Neural cell (in vitro differentiated cells): ENCODE measurements at regions not wholly inside any gene's neighbourhood (a gene's known extent, or its start where the extent isn't known, plus 50 kb on each side); places are given as distances from the start of the nearest gene placed in this dataset.

Experiments
- H2AFZ ChIP-seq: fragments of 200-600, 300-800 bp; sonication (generic), shearing (Covaris generic); 2 replicates; pipeline ENCODE4 v1.6.0; 2014; ENCODE audit warnings: low read depth, mild to moderate bottlenecking, antibody characterized with exemption, low read length, moderate library complexity
- H3F3A ChIP-seq: fragments of 200-600 bp; shearing (Covaris generic); 2 replicates; pipeline ENCODE4 v1.6.1; 2016; ENCODE audit warnings: mild to moderate bottlenecking, moderate library complexity, mixed read lengths, antibody characterized with exemption, low read length; ENCODE audit not compliant: insufficient read depth, poor library complexity, severe bottlenecking
- H3K27ac ChIP-seq: fragments of 200-600, 300-800 bp; sonication (generic), shearing (Covaris generic); 2 replicates; pipeline ENCODE4 v1.5.1; 2014; ENCODE audit warnings: mild to moderate bottlenecking, low read length, moderate library complexity
- H3K27me3 ChIP-seq: fragments of 300-800, 200-600 bp; sonication (generic), shearing (Covaris generic); 2 replicates; pipeline ENCODE4 v1.6.0; 2014; ENCODE audit warnings: mild to moderate bottlenecking, low read depth, low read length, moderate library complexity; ENCODE audit not compliant: insufficient read depth
- H3K36me3 ChIP-seq: fragments of 300-800, 200-600 bp; sonication (generic), shearing (Covaris generic); 2 replicates; pipeline ENCODE4 v1.5.1; 2014; ENCODE audit warnings: mild to moderate bottlenecking, antibody characterized with exemption, low read length, moderate library complexity; ENCODE audit not compliant: insufficient read depth
- H3K4me2 ChIP-seq: fragments of 300-800, 200-600 bp; sonication (generic), shearing (Covaris generic); 2 replicates; pipeline ENCODE4 v1.6.0; 2014; ENCODE audit warnings: mild to moderate bottlenecking, low read length
- H3K4me3 ChIP-seq: fragments of 300-800, 200-600 bp; sonication (generic), shearing (Covaris generic); 2 replicates; pipeline ENCODE4 v1.5.1; 2014; ENCODE audit warnings: mild to moderate bottlenecking, low read length, moderate library complexity
- H3K79me2 ChIP-seq: fragments of 200-600 bp; shearing (Covaris generic); replicated peaks from 2 replicates; pipeline ENCODE4 v1.6.0; 2014; ENCODE audit warnings: mild to moderate bottlenecking, low read length, moderate library complexity; ENCODE audit not compliant: insufficient read depth
- H3K9ac ChIP-seq: fragments of 300-800, 200-600 bp; sonication (generic), shearing (Covaris generic); 2 replicates; pipeline ENCODE4 v1.6.1; 2016; ENCODE audit warnings: mild to moderate bottlenecking, low read length, mixed read lengths
- H3K9me2 ChIP-seq: fragments of 200-600 bp; shearing (Covaris generic); 2 replicates; pipeline ENCODE4 v1.6.1; 2016; ENCODE audit warnings: mild to moderate bottlenecking, low read length, mixed read lengths; ENCODE audit not compliant: insufficient read depth
- H3K9me3 ChIP-seq: fragments of 200-600, 300-800 bp; sonication (generic), shearing (Covaris generic); 2 replicates; pipeline ENCODE4 v1.6.1; 2016; ENCODE audit warnings: mild to moderate bottlenecking, mixed run types, low read length, moderate library complexity, mixed read lengths
- H4K20me1 ChIP-seq: fragments of 200-600 bp; shearing (Covaris generic); 2 replicates; pipeline ENCODE4 v1.6.1; 2016; ENCODE audit warnings: mild to moderate bottlenecking, mixed run types; ENCODE audit not compliant: insufficient read depth
- CTCF ChIP-seq: fragments of 450-650 bp; IDR thresholded peaks from 2 replicates; pipeline ENCODE4 v1.5.1; 2014; ENCODE audit warnings: antibody characterized with exemption, mild to moderate bottlenecking, moderate library complexity; ENCODE audit not compliant: poor library complexity, severe bottlenecking
- EP300 ChIP-seq: fragments of 450-650 bp; conservative IDR thresholded peaks from 2 replicates; pipeline ENCODE4 v1.6.1; 2014; ENCODE audit warnings: antibody characterized with exemption, mild to moderate bottlenecking, moderate library complexity; ENCODE audit not compliant: poor library complexity, severe bottlenecking
- EZH2 ChIP-seq: fragments of 200-600, 300-800 bp; shearing (Covaris generic), sonication (generic); IDR thresholded peaks from 2 replicates; pipeline ENCODE4 v1.6.1; 2014; ENCODE audit warnings: antibody characterized with exemption, low read length, borderline replicate concordance, mild to moderate bottlenecking; ENCODE audit not compliant: insufficient read depth, poor library complexity, severe bottlenecking
- MXI1 ChIP-seq: fragments of 450-650 bp; conservative IDR thresholded peaks from 2 replicates; pipeline ENCODE4 v1.6.1; 2014; ENCODE audit warnings: antibody characterized with exemption, mild to moderate bottlenecking; ENCODE audit not compliant: poor library complexity, severe bottlenecking
- POLR2AphosphoS5 ChIP-seq: IDR thresholded peaks from 2 replicates; pipeline ENCODE4 v1.6.1; 2012
- RAD21 ChIP-seq: fragments of 450-650 bp; conservative IDR thresholded peaks from 2 replicates; pipeline ENCODE4 v1.6.1; 2014; ENCODE audit warnings: antibody characterized with exemption, mild to moderate bottlenecking, moderate library complexity
- REST ChIP-seq: IDR thresholded peaks from 2 replicates; pipeline ENCODE4 v1.6.1; 2012; ENCODE audit warnings: borderline replicate concordance
- SMC3 ChIP-seq: fragments of 450-650 bp; conservative IDR thresholded peaks from 2 replicates; pipeline ENCODE4 v1.6.1; 2014; ENCODE audit warnings: antibody characterized with exemption, mild to moderate bottlenecking, moderate library complexity; ENCODE audit not compliant: poor library complexity
- TAF1 ChIP-seq: IDR thresholded peaks from 2 replicates; pipeline ENCODE4 v1.6.1; 2012; ENCODE audit warnings: low read depth

- Histone ChIP-seq H3K4me3 (no peak overlapping the region), H4K20me1 (no peaks in the 10 kb centered on the region), H3K9me3 (no peaks in the 10 kb centered on the region), H3K27me3 (no peaks in the 10 kb centered on the region), H3K9ac (no peak overlapping the region), H3F3A (no peaks in the 10 kb centered on the region), H3K79me2 (no peaks in the 10 kb centered on the region), H3K4me2 (no peak overlapping the region), H3K9me2 (no peaks in the 10 kb centered on the region), H3K36me3 (no peaks in the 10 kb centered on the region), H2AFZ (no peak overlapping the region), H3K27ac (no peak overlapping the region)
- TF ChIP-seq CTCF = no peak
- TF ChIP-seq REST = no peak
- no peak for TF ChIP-seq RAD21
- TF ChIP-seq POLR2AphosphoS5 = no peak
- no peak for TF ChIP-seq MXI1
These were observed 297.8 kb downstream of the SH3GL2 start for GRCh38 chr9:17876687-17877086.

- H4K20me1 ChIP-seq = no peaks in the 10 kb centered on the region
- TF ChIP-seq EP300 (no peak), TAF1 (no peak)
- no peak overlapping the region for H3K4me2 ChIP-seq
- no peaks in the 10 kb centered on the region for H3K36me3 ChIP-seq
- H3K9ac ChIP-seq = no peak overlapping the region
- H2AFZ ChIP-seq = no peak overlapping the region
- no peaks in the 10 kb centered on the region for H3K9me2 ChIP-seq
- H3K9me3 ChIP-seq = no peaks in the 10 kb centered on the region
- no peak overlapping the region for H3K27ac ChIP-seq
- no peaks in the 10 kb centered on the region for H3F3A ChIP-seq
- H3K27me3 ChIP-seq = no peaks in the 10 kb centered on the region
- H3K79me2 ChIP-seq = no peaks in the 10 kb centered on the region
- no peak overlapping the region for H3K4me3 ChIP-seq
These were observed 300.0 kb downstream of the SH3GL2 start for GRCh38 chr9:17878810-17879370.

- Histone ChIP-seq H4K20me1 (no peaks in the 10 kb centered on the region), H3K4me3 (no peak overlapping the region), H3K4me2 (no peak overlapping the region), H3K9ac (no peak overlapping the region), H3K36me3 (no peaks in the 10 kb centered on the region), H3K9me3 (no peaks in the 10 kb centered on the region), H3K79me2 (no peaks in the 10 kb centered on the region), H2AFZ (no peak overlapping the region), H3K27me3 (no peaks in the 10 kb centered on the region), H3K27ac (no peak overlapping the region), H3F3A (no peaks in the 10 kb centered on the region), H3K9me2 (no peaks in the 10 kb centered on the region)
- TF ChIP-seq EZH2 = no peak
- TF ChIP-seq POLR2AphosphoS5 = no peak
- no peak for TF ChIP-seq REST
- TF ChIP-seq EP300 = no peak
- TF ChIP-seq SMC3 = no peak
- no peak for TF ChIP-seq MXI1
- no peak for TF ChIP-seq CTCF
- TF ChIP-seq RAD21 = no peak
These were observed 302.5 kb downstream of the SH3GL2 start for GRCh38 chr9:17881371-17881770.
